Tongue (tissue), 2 donors: ENCODE measurements at regions not wholly inside any gene's neighbourhood (a gene's known extent, or its start where the extent isn't known, plus 50 kb on each side); places are given as distances from the start of the nearest gene placed in this dataset. TPM values are rescaled to one million over a fixed set of nuclear protein-coding genes. Genes with fewer than 3 reads are reported as not detected.

Experiments used
- DNase-seq: peaks from one replicate; pipeline ENCODE4 v3.0.0-alpha.2; 2015
- small RNA-seq: library from RNA; depleted of rRNA; stranded (forward); fragments of <200 nt; gene quantifications from one replicate; pipeline ENCODE3, GENCODE V24; 2014; ENCODE audit warnings: low replicate concordance

DNA sequence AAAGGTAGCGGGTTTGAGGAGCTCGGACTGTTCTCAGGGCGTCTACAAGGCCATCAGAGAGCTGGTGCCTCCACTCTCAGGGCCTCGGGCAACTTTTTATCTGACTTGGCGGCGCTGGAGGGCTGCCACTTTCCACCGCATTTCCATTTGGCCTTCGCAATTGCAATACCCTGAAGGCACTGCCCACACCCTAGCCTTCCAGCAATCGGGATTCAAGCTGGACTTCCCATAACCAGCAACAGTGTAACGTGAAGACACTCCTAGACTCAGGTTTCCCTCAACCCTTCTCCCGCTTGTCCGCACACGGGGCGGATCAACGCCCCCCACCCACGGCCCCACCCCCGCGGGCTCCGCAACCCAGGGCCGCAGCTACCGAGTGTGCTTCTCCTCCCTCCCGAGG lies 50.2 kb upstream of the BCOR start:
- no peak for DNase-seq

Small RNAs in the stretch of these regions (small RNA-seq; reads per million reads assigned to genes)
- not detected for gene RF00019
